ENCODE measurements at regions not wholly inside any gene's neighbourhood (a gene's known extent, or its start where the extent isn't known, plus 50 kb on each side); places are given as distances from the start of the nearest gene placed in this dataset.

- no peak for TF ChIP-seq CTCF (IDR thresholded peaks at IDR 0.05)
- no peak for TF ChIP-seq POLR2AphosphoS5 (IDR thresholded peaks at IDR 0.05; ENCODE audit: low read depth, low read length)
Observed at GRCh38 chr6:2507016-2507415, 243.7 kb downstream of the MYLK4 start.

Measured in Panc1 (cell line).